GM23338 (cell line): ENCODE measurements at regions not wholly inside any gene's neighbourhood (a gene's known extent, or its start where the extent isn't known, plus 50 kb on each side); places are given as distances from the start of the nearest gene placed in this dataset.

Source experiments
- ATAC-seq: fragments of 200-7000 bp; cut with Tn5 transposase; 3 replicates; pipeline ENCODE4 v1.9.1; 2020
- DNase-seq: peaks from one replicate; pipeline ENCODE4 v3.0.0-alpha.2; 2015; ENCODE audit warnings: low spot score
- H2AFZ ChIP-seq: fragments of 200-600 bp; sonication (generic); 2 replicates; pipeline ENCODE4 v1.8.0; 2016; ENCODE audit warnings: antibody characterized with exemption, mild to moderate bottlenecking, moderate library complexity
- H3F3A ChIP-seq: fragments of 200-600 bp; sonication (generic); replicated peaks from 2 replicates; pipeline ENCODE4 v1.8.0; 2017; ENCODE audit warnings: antibody characterized with exemption, mixed run types, low read depth
- H3K27ac ChIP-seq: fragments of 200-600 bp; sonication (generic); 2 replicates; pipeline ENCODE4 v1.6.1; 2016; ENCODE audit warnings: low read depth
- H3K27me3 ChIP-seq: fragments of 200-600 bp; sonication (generic); 2 replicates; pipeline ENCODE4 v1.8.0; 2016; ENCODE audit warnings: mild to moderate bottlenecking, mixed run types, moderate library complexity; ENCODE audit not compliant: insufficient read depth
- H3K36me3 ChIP-seq: fragments of 200-600 bp; sonication (generic); 2 replicates; pipeline ENCODE4 v1.8.0; 2016; ENCODE audit warnings: mild to moderate bottlenecking; ENCODE audit not compliant: insufficient read depth
- H3K4me1 ChIP-seq: fragments of 200-600 bp; sonication (generic); 2 replicates; pipeline ENCODE4 v1.8.0; 2016; ENCODE audit warnings: mild to moderate bottlenecking, moderate library complexity; ENCODE audit not compliant: insufficient read depth
- H3K4me2 ChIP-seq: fragments of 200-600 bp; sonication (generic); 2 replicates; pipeline ENCODE4 v1.7.1; 2017; ENCODE audit warnings: mixed run types
- H3K4me3 ChIP-seq: fragments of 200-600 bp; sonication (generic); 2 replicates; pipeline ENCODE4 v1.6.1; 2016; ENCODE audit warnings: mixed run types
- H3K79me2 ChIP-seq: fragments of 200-600 bp; sonication (generic); replicated peaks from 2 replicates; pipeline ENCODE4 v1.8.0; 2017; ENCODE audit warnings: mild to moderate bottlenecking; ENCODE audit not compliant: insufficient read depth
- H3K9me2 ChIP-seq: fragments of 200-600 bp; sonication (generic); 2 replicates; pipeline ENCODE4 v1.8.0; 2017; ENCODE audit not compliant: insufficient read depth
- H4K20me1 ChIP-seq: fragments of 200-600 bp; sonication (generic); replicated peaks from 2 replicates; pipeline ENCODE4 v1.8.0; 2017; ENCODE audit warnings: mild to moderate bottlenecking; ENCODE audit not compliant: insufficient read depth
- H3K27ac Mint-ChIP-seq: 2 replicates; pipeline ENCODE4 v1.8.0; 2020; ENCODE audit warnings: inconsistent platforms, mild to moderate bottlenecking, moderate library complexity, mixed read lengths
- H3K27me3 Mint-ChIP-seq: 3 replicates; pipeline ENCODE4 v1.8.0; 2022; ENCODE audit warnings: low read depth, mild to moderate bottlenecking, moderate library complexity, mixed read lengths, inconsistent platforms; ENCODE audit not compliant: insufficient read depth, poor library complexity
- H3K36me3 Mint-ChIP-seq: 3 replicates; pipeline ENCODE4 v1.8.0; 2021; ENCODE audit warnings: low read depth, mild to moderate bottlenecking, inconsistent platforms, moderate library complexity, mixed read lengths
- H3K4me1 Mint-ChIP-seq: 3 replicates; pipeline ENCODE4 v1.8.0; 2020; ENCODE audit warnings: mild to moderate bottlenecking, inconsistent platforms, mixed read lengths
- H3K4me3 Mint-ChIP-seq: 3 replicates; pipeline ENCODE4 v1.8.0; 2021; ENCODE audit warnings: moderate library complexity, mild to moderate bottlenecking, inconsistent platforms, mixed read lengths
- H3K9me3 Mint-ChIP-seq: 3 replicates; pipeline ENCODE4 v1.8.0; 2020; ENCODE audit warnings: moderate library complexity, mild to moderate bottlenecking, inconsistent platforms, mixed read lengths
- CREB1 ChIP-seq: fragments of 250-450 bp; sonication (Bioruptor Pico); IDR thresholded peaks from 2 replicates; pipeline ENCODE4 v1.5.0; 2020; ENCODE audit warnings: low read depth, mild to moderate bottlenecking, moderate library complexity
- CTCF ChIP-seq, 2 experiments: fragments of 200-600 bp in 1 of 2; sonication (generic) in 1 of 2; conservative IDR thresholded peaks; 2 replicates each; pipeline versions ENCODE4 v1.5.1 to v1.6.1; 2016 to 2017; ENCODE audit warnings: antibody characterized with exemption in 2 of 2, low read depth in 2 of 2, mild to moderate bottlenecking in 2 of 2, moderate library complexity in 1 of 2
- ETS1 ChIP-seq: IDR thresholded peaks from 2 replicates; pipeline ENCODE4 v1.6.1; 2016; ENCODE audit warnings: antibody characterized with exemption
- EZH2phosphoT487 ChIP-seq: fragments of 200-600 bp; sonication (generic); IDR thresholded peaks from one replicate; pipeline ENCODE4 v1.8.1; 2018; ENCODE audit warnings: antibody characterized with exemption; ENCODE audit not compliant: unreplicated experiment
- POLR2AphosphoS5 ChIP-seq: IDR thresholded peaks from 2 replicates; pipeline ENCODE4 v1.6.1; 2016; ENCODE audit warnings: antibody characterized with exemption, low read depth
- REST ChIP-seq: IDR thresholded peaks from one replicate; pipeline ENCODE4 v1.6.1; 2018; ENCODE audit warnings: antibody characterized with exemption; ENCODE audit not compliant: unreplicated experiment
- STAT1 ChIP-seq: IDR thresholded peaks from one replicate; pipeline ENCODE4 v1.6.1; 2016; ENCODE audit warnings: antibody characterized with exemption; ENCODE audit not compliant: unreplicated experiment
- TF ChIP-seq, protein P1 (sequence below): fragments of 250-450 bp; sonication (Bioruptor Pico); IDR thresholded peaks from 2 replicates; pipeline ENCODE4 v1.5.0; 2020; ENCODE audit warnings: mild to moderate bottlenecking, moderate library complexity

DNA sequence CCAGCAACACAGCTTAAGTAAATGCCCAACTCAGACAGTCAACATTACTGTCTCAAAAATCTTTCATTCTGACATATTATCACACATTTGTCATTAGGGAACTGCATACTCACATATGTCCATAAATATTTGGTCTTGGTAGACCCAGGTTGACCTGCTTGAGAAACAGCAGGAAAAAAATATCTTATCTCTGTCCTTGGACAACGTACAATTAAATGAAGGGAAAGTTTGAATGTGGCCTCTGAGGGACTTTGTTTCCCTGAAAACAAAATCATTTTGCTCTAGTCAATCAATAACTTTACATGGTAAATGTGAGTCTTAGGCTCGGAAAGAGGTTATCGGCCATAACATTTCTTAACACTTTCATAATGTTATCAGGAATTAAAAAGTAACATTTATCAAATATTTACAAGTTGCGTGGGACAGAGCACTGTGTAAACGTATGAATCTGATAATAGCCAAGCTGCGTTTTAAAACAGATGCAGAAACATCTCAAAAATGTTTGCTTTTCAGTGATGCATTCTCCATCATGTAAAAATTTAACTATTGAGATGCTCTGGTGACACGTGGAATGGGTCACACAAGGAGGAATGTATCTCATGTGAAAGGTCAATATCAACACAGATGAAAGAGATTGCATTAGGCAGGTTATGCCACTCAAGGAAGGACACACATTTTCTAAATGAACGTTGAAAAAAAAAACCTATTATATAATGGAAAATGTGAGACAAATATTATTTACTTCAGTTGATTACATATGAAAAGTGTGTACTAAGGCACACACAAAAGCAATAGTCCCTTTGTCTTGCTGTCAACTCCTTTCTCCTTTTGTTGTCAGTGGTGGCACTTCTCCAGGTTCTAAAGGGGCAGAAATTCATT lies 304.4 kb downstream of the WDR72 start (continued):
- TF ChIP-seq ETS1 = no peak
- no peak for TF ChIP-seq POLR2AphosphoS5
- TF ChIP-seq CREB1 (CRISPR knock-in tag) = no peak
- no peak for TF ChIP-seq STAT1

GRCh38 chr15:53454535-53454842 lies 305.0 kb downstream of the WDR72 start:
- DNase-seq = no peak
- Mint-ChIP-seq H3K4me3 (no peak overlapping the region), H3K27me3 (no peaks in the 10 kb centered on the region), H3K4me1 (peaks cover 14% of the 10 kb centered on the region), H3K36me3 (no peaks in the 10 kb centered on the region), H3K27ac (no peak overlapping the region), H3K9me3 (no peaks in the 10 kb centered on the region; the same call in 2 of the 3 replicates)
- H3K4me1 ChIP-seq = no peaks in the 10 kb centered on the region
- H3K36me3 ChIP-seq = no peaks in the 10 kb centered on the region
- H4K20me1 ChIP-seq = no peaks in the 10 kb centered on the region
- no peaks in the 10 kb centered on the region for H3K27me3 ChIP-seq
- no peak overlapping the region for H2AFZ ChIP-seq
- TF ChIP-seq, protein P1, sequence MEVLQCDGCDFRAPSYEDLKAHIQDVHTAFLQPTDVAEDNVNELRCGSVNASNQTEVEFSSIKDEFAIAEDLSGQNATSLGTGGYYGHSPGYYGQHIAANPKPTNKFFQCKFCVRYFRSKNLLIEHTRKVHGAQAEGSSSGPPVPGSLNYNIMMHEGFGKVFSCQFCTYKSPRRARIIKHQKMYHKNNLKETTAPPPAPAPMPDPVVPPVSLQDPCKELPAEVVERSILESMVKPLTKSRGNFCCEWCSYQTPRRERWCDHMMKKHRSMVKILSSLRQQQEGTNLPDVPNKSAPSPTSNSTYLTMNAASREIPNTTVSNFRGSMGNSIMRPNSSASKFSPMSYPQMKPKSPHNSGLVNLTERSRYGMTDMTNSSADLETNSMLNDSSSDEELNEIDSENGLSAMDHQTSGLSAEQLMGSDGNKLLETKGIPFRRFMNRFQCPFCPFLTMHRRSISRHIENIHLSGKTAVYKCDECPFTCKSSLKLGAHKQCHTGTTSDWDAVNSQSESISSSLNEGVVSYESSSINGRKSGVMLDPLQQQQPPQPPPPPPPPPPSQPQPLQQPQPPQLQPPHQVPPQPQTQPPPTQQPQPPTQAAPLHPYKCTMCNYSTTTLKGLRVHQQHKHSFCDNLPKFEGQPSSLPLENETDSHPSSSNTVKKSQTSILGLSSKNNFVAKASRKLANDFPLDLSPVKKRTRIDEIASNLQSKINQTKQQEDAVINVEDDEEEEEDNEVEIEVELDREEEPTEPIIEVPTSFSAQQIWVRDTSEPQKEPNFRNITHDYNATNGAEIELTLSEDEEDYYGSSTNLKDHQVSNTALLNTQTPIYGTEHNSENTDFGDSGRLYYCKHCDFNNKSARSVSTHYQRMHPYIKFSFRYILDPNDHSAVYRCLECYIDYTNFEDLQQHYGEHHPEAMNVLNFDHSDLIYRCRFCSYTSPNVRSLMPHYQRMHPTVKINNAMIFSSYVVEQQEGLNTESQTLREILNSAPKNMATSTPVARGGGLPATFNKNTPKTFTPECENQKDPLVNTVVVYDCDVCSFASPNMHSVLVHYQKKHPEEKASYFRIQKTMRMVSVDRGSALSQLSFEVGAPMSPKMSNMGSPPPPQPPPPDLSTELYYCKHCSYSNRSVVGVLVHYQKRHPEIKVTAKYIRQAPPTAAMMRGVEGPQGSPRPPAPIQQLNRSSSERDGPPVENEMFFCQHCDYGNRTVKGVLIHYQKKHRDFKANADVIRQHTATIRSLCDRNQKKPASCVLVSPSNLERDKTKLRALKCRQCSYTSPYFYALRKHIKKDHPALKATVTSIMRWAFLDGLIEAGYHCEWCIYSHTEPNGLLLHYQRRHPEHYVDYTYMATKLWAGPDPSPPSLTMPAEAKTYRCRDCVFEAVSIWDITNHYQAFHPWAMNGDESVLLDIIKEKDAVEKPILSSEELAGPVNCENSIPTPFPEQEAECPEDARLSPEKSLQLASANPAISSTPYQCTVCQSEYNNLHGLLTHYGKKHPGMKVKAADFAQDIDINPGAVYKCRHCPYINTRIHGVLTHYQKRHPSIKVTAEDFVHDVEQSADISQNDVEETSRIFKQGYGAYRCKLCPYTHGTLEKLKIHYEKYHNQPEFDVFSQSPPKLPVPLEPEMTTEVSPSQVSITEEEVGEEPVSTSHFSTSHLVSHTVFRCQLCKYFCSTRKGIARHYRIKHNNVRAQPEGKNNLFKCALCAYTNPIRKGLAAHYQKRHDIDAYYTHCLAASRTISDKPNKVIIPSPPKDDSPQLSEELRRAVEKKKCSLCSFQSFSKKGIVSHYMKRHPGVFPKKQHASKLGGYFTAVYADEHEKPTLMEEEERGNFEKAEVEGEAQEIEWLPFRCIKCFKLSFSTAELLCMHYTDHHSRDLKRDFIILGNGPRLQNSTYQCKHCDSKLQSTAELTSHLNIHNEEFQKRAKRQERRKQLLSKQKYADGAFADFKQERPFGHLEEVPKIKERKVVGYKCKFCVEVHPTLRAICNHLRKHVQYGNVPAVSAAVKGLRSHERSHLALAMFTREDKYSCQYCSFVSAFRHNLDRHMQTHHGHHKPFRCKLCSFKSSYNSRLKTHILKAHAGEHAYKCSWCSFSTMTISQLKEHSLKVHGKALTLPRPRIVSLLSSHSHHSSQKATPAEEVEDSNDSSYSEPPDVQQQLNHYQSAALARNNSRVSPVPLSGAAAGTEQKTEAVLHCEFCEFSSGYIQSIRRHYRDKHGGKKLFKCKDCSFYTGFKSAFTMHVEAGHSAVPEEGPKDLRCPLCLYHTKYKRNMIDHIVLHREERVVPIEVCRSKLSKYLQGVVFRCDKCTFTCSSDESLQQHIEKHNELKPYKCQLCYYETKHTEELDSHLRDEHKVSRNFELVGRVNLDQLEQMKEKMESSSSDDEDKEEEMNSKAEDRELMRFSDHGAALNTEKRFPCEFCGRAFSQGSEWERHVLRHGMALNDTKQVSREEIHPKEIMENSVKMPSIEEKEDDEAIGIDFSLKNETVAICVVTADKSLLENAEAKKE = no peak
- TF ChIP-seq EZH2phosphoT487 (no peak), CTCF (conservative IDR thresholded peaks at IDR 0.05; ENCODE audit: low read depth in 2 of 2) (no peak), REST (no peak), STAT1 (no peak)
- no peak overlapping the region for H3K4me2 ChIP-seq
- H3K79me2 ChIP-seq = no peaks in the 10 kb centered on the region
- ATAC-seq = no peak
- no peaks in the 10 kb centered on the region for H3K9me2 ChIP-seq
- no peak overlapping the region for H3K27ac ChIP-seq
- H3K4me3 ChIP-seq = no peak overlapping the region
- H3F3A ChIP-seq = no peaks in the 10 kb centered on the region
